ENCODE measurements at regions not wholly inside any gene's neighbourhood (a gene's known extent, or its start where the extent isn't known, plus 50 kb on each side); places are given as distances from the start of the nearest gene placed in this dataset.
A peak's percentile ranks its signal among the peaks of the same experiment; 100 is the strongest.

DNA sequence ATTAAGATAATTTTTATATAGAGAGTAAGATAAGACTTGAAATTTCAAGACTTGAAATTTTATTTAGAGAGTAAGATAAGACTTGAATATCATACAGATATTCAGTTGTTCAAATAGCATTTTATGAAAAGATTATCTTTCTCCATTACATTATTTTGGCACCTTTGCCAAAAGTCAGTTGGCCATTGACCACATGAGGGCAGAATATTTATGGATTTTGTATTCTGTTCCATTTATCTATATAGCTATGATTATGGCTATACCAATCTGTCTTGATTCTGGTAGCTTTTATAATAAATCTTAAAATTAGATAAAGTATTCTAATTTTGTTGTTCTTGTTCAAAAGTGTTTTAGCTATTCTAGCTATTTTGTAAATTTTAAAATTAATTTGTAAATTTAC lies 537.9 kb upstream of the GJE1 start:
- Histone ChIP-seq H2AFZ (ENCODE audit: low read length) (no peak overlapping the region), H3K9me2 (replicated peaks; ENCODE audit: insufficient read depth, low read length) (no peaks in the 10 kb centered on the region), H3K27me3 (ENCODE audit: low read length) (no peaks in the 10 kb centered on the region), H4K20me1 (ENCODE audit: insufficient read depth, low read depth, low read length) (no peaks in the 10 kb centered on the region), H3K79me2 (ENCODE audit: low read length) (no peaks in the 10 kb centered on the region), H3K4me3 (ENCODE audit: low read length) (no peak overlapping the region), H3K9me3 (ENCODE audit: low read length) (0 out of 2 replicates have a peak, but pooled peaks cover 4% of the 10 kb centered on the region), H3K4me1 (ENCODE audit: low read length) (no peaks in the 10 kb centered on the region), H3K4me2 (ENCODE audit: low read depth, low read length, poor library complexity, severe bottlenecking) (no peak overlapping the region), H3K36me3 (ENCODE audit: insufficient read depth, low read length) (no peaks in the 10 kb centered on the region), H3K27ac (ENCODE audit: low read length) (no peak overlapping the region), H3K9ac (ENCODE audit: low read length) (no peak overlapping the region)
- no peak for DNase-seq

DNA sequence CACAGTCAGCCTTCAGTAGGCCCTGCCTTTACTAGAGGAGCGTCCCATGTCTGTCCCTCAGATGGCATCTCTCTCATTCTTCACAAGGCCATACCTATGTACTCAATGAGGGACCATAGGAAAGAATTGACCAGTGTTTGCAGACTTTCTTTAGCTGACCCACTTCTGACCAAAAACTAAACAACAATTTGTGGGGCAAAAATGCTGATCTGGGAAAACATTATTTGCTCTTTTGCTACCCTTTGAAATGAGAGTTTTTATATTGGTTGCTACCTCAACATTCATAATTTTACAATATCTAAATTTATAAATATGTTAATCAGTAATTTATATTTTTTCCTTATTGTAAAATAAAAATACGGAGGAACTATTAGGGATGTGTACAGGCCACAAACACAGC lies 539.4 kb upstream of the GJE1 start:
- no peak overlapping the region for H3K27ac ChIP-seq (ENCODE audit: low read length)

DNA sequence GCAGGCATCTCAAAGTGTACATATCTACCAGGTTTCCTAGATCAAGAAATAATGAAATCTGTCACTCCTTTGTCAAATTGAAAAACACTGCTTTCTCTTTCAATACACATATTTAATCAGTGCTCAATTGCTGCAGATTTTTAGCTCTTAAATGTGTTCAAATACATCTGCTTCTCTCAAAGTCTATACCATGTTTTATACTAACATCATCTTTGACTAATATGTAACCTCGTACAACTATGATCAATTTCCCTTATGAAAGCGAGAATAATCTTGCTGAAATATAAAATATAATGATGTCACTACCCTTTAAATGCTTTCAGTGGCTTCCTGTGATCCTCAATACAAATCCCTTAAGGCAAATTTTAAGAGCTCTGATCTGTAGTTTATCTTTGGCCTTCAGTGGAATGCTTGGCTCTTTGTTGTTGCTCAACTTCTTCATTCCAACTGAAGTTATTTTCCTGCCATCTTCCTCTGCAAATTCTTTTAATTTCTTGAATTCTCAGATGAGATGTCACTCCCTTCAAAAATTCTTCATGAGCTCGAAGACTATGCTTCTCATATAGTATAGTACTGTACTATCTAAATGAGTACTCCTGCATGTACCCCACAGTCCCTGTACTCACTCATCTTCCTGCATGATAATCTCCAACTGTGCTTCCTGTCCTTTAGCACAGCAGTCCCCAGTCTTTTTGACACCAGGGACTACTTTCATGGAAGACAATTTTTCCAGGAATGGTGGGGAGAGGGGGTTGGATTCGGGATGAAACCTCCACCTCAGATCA lies 545.1 kb upstream of the GJE1 start:
- H3K27me3 ChIP-seq (ENCODE audit: low read length): no peaks in the 10 kb centered on the region
- H2AFZ ChIP-seq (ENCODE audit: low read length): no peak overlapping the region
- H3K4me1 ChIP-seq (ENCODE audit: low read length): no peaks in the 10 kb centered on the region
- no peak overlapping the region for H3K27ac ChIP-seq (ENCODE audit: low read length)
- no peak overlapping the region for H3K9ac ChIP-seq (ENCODE audit: low read length)
- H4K20me1 ChIP-seq (ENCODE audit: insufficient read depth, low read depth, low read length): no peaks in the 10 kb centered on the region
- no peak overlapping the region for H3K4me2 ChIP-seq (ENCODE audit: low read depth, low read length, poor library complexity, severe bottlenecking)
- H3K9me3 ChIP-seq (ENCODE audit: low read length): no peaks in the 10 kb centered on the region
- H3K36me3 ChIP-seq (ENCODE audit: insufficient read depth, low read length): no peaks in the 10 kb centered on the region
- no peaks in the 10 kb centered on the region for H3K79me2 ChIP-seq (ENCODE audit: low read length)
- DNase-seq: no peak
- H3K4me3 ChIP-seq (ENCODE audit: low read length): no peak overlapping the region
- H3K9me2 ChIP-seq (replicated peaks; ENCODE audit: insufficient read depth, low read length): no peaks in the 10 kb centered on the region

More for the DNA sequence above, 539.4 kb upstream of the GJE1 start:
- Histone ChIP-seq H2AFZ (ENCODE audit: low read length) (no peak overlapping the region), H3K4me2 (ENCODE audit: low read depth, low read length, poor library complexity, severe bottlenecking) (no peak overlapping the region), H3K9me3 (ENCODE audit: low read length) (0 out of 2 replicates have a peak, but pooled peaks cover 4% of the 10 kb centered on the region), H3K36me3 (ENCODE audit: insufficient read depth, low read length) (no peaks in the 10 kb centered on the region), H3K9ac (ENCODE audit: low read length) (no peak overlapping the region), H3K9me2 (replicated peaks; ENCODE audit: insufficient read depth, low read length) (no peaks in the 10 kb centered on the region), H3K4me1 (ENCODE audit: low read length) (no peaks in the 10 kb centered on the region), H3K27me3 (ENCODE audit: low read length) (no peaks in the 10 kb centered on the region), H3K4me3 (ENCODE audit: low read length) (no peak overlapping the region), H4K20me1 (ENCODE audit: insufficient read depth, low read depth, low read length) (no peaks in the 10 kb centered on the region), H3K79me2 (ENCODE audit: low read length) (no peaks in the 10 kb centered on the region)
- no peak for DNase-seq

DNA sequence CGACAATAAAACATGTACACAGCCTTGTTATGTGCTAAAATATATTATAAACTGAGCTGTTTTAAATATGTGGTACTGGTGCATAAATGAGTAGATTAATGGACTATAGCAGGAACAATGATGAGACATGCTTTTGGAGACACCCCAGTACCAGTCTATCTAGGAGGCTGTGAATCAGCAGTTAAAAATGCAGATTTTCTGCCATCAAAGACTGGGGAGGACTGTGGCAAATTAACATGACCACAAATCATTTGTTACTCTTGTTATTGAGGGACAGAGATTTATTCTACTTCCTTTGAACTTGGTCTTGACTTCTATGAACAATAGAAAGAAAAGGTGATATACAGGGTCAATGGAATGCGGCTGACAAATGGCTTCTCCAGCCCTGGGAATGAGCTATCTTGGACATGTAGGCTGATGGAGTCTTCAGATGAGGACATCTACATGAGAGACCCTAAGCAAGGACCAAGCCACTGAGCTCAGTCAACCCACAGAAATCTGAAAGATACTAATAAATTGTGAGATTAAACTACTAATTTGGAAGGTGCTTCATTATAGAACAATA lies 551.7 kb upstream of the GJE1 start:
- Histone ChIP-seq H3K4me3 (ENCODE audit: low read length) (no peak overlapping the region), H3K27ac (ENCODE audit: low read length) (no peak overlapping the region), H3K9me2 (replicated peaks; ENCODE audit: insufficient read depth, low read length) (no peaks in the 10 kb centered on the region), H3K79me2 (ENCODE audit: low read length) (no peaks in the 10 kb centered on the region), H2AFZ (ENCODE audit: low read length) (no peak overlapping the region), H3K4me2 (ENCODE audit: low read depth, low read length, poor library complexity, severe bottlenecking) (no peak overlapping the region), H3K36me3 (ENCODE audit: insufficient read depth, low read length) (no peaks in the 10 kb centered on the region), H3K9me3 (ENCODE audit: low read length) (no peaks in the 10 kb centered on the region), H3K9ac (ENCODE audit: low read length) (no peak overlapping the region), H3K27me3 (ENCODE audit: low read length) (no peaks in the 10 kb centered on the region), H4K20me1 (ENCODE audit: insufficient read depth, low read depth, low read length) (no peaks in the 10 kb centered on the region), H3K4me1 (ENCODE audit: low read length) (no peaks in the 10 kb centered on the region)
- no peak for DNase-seq

DNA sequence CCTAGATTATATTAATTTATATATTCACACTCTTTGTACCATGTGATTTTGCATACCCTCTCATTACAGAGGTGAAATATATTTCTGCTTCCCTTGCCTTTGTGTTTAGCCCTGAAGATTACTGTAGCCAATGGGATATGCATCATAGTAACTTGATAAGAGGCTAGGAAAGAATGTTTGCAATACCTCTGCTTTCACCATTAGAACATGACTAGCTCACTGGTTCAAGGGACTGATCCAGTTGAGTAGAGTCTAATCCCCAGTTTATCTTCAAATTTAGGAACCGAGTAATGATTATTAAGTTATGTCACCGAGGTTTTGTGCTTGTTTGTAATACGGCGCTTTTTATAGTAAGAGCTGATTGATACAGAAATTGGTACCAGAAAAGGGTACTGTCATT lies 552.6 kb upstream of the GJE1 start:
- H2AFZ ChIP-seq (ENCODE audit: low read length): no peak overlapping the region
- H3K4me3 ChIP-seq (ENCODE audit: low read length): no peak overlapping the region
- H3K4me2 ChIP-seq (ENCODE audit: low read depth, low read length, poor library complexity, severe bottlenecking): no peak overlapping the region
- no peaks in the 10 kb centered on the region for H4K20me1 ChIP-seq (ENCODE audit: insufficient read depth, low read depth, low read length)
- no peaks in the 10 kb centered on the region for H3K9me2 ChIP-seq (replicated peaks; ENCODE audit: insufficient read depth, low read length)
- no peaks in the 10 kb centered on the region for H3K4me1 ChIP-seq (ENCODE audit: low read length)
- H3K79me2 ChIP-seq (ENCODE audit: low read length): no peaks in the 10 kb centered on the region
- H3K27me3 ChIP-seq (ENCODE audit: low read length): no peaks in the 10 kb centered on the region
- DNase-seq: no peak
- H3K27ac ChIP-seq (ENCODE audit: low read length): no peak overlapping the region
- no peaks in the 10 kb centered on the region for H3K9me3 ChIP-seq (ENCODE audit: low read length)
- H3K9ac ChIP-seq (ENCODE audit: low read length): no peak overlapping the region
- H3K36me3 ChIP-seq (ENCODE audit: insufficient read depth, low read length): no peaks in the 10 kb centered on the region

DNA sequence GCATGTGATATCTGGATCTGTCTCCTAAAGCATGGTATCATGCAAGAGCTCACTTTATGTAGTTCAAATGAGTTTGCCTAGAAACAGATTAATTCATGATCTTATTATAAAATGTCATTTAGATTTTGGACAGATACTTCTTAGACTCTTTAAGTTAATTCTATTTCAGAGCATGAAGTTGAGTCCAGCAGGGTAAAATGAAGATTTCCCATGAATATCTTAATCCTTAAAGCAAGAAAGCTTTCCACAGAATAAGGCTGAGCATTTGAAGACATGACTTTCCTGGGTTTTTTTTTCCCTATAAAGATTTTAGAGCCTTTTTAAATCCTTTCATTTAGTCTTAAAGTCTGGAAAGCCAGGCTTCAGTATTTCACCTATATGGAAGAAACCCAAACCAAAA lies 556.0 kb upstream of the GJE1 start:
- no peaks in the 10 kb centered on the region for H3K4me1 ChIP-seq (ENCODE audit: low read length)
- no peaks in the 10 kb centered on the region for H3K9me2 ChIP-seq (replicated peaks; ENCODE audit: insufficient read depth, low read length)
- no peak for DNase-seq
- H2AFZ ChIP-seq (ENCODE audit: low read length): no peak overlapping the region
- no peak overlapping the region for H3K27ac ChIP-seq (ENCODE audit: low read length)
- H3K4me3 ChIP-seq (ENCODE audit: low read length): no peak overlapping the region
- no peaks in the 10 kb centered on the region for H3K36me3 ChIP-seq (ENCODE audit: insufficient read depth, low read length)
- no peaks in the 10 kb centered on the region for H3K9me3 ChIP-seq (ENCODE audit: low read length)
- H3K4me2 ChIP-seq (ENCODE audit: low read depth, low read length, poor library complexity, severe bottlenecking): no peak overlapping the region
- H4K20me1 ChIP-seq (ENCODE audit: insufficient read depth, low read depth, low read length): no peaks in the 10 kb centered on the region
- H3K27me3 ChIP-seq (ENCODE audit: low read length): no peaks in the 10 kb centered on the region
- no peak overlapping the region for H3K9ac ChIP-seq (ENCODE audit: low read length)
- no peaks in the 10 kb centered on the region for H3K79me2 ChIP-seq (ENCODE audit: low read length)

DNA sequence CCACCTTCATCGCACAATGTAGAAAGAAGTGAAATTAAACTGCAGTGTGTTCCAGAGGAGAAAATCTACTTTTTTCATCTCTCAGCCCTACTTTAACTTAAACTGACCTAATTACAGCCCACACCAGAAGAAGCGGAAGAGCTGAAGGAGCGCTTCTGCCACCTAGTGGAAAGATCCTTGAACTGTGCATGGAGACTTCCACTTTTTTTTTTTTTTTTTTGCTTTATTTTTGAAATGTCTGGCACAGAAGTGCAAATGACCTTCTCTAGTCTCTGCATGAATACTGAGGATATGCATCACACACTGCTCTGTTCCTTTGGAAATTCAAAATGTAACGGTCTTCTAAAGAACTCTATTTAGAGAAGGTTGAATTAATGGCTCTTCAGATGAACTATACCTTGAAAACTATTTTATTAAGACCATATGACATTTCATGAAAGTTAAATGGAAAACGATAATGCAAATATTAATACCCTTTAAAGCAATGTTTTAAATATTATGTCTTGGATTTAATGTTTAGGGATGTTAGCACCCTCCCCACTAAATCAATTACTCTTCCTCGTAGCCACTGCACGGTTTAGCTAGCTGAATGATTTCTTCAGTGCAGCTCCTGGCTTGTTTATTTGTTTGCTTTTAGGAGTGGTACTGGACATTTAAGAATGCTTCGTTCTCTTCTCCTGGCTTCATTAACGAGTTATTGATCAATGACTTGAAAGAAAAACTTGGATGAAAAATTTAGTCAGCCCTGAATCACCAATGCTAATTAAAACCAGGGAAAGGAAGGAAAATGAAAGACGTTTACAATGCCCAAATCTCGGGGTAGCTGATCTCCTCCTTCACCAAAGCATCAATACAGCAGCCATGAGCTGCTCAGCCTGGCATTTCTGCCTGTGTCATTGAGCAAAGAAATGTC lies 569.6 kb upstream of the GJE1 start:
- peak overlapping the region; percentile 18 for H3K9ac ChIP-seq (ENCODE audit: low read length)
- no peaks in the 10 kb centered on the region for H3K9me2 ChIP-seq (replicated peaks; ENCODE audit: insufficient read depth, low read length)
- H2AFZ ChIP-seq (ENCODE audit: low read length): peak overlapping the region; percentile 70; the same call in 1 of the 2 replicates
- H3K4me2 ChIP-seq (ENCODE audit: low read depth, low read length, poor library complexity, severe bottlenecking): peak overlapping the region; percentile 41
- no peaks in the 10 kb centered on the region for H3K9me3 ChIP-seq (ENCODE audit: low read length)
- no peaks in the 10 kb centered on the region for H3K79me2 ChIP-seq (ENCODE audit: low read length)
- H4K20me1 ChIP-seq (ENCODE audit: insufficient read depth, low read depth, low read length): no peaks in the 10 kb centered on the region
- H3K4me3 ChIP-seq (ENCODE audit: low read length): peak overlapping the region; percentile 20; the same call in 1 of the 2 replicates
- H3K27me3 ChIP-seq (ENCODE audit: low read length): no peaks in the 10 kb centered on the region
- peaks cover 12% of the 10 kb centered on the region for H3K4me1 ChIP-seq (ENCODE audit: low read length)
- H3K36me3 ChIP-seq (ENCODE audit: insufficient read depth, low read length): no peaks in the 10 kb centered on the region
- H3K27ac ChIP-seq (ENCODE audit: low read length): no peak overlapping the region
- peak; percentile 89 for DNase-seq

Measured in Karpas-422 (cell line).